H9 (cell line): ENCODE measurements at regions not wholly inside any gene's neighbourhood (a gene's known extent, or its start where the extent isn't known, plus 50 kb on each side); places are given as distances from the start of the nearest gene placed in this dataset.

ENCODE experiments used
- DNase-seq: peaks from one replicate; pipeline ENCODE4 v3.0.0-alpha.2; 2017
- H2AFZ ChIP-seq: one replicate; pipeline ENCODE4 v1.6.1; 2013; ENCODE audit warnings: mild to moderate bottlenecking, low read length, control low read depth, moderate library complexity
- H2AK5ac ChIP-seq: 2 replicates; pipeline ENCODE4 v1.6.1; 2013; ENCODE audit warnings: low read length, control low read depth, mixed read lengths; ENCODE audit not compliant: insufficient read length
- H2BK120ac ChIP-seq: one replicate; pipeline ENCODE4 v1.6.1; 2013; ENCODE audit warnings: low read depth, mild to moderate bottlenecking, low read length, control low read depth, inconsistent platforms; ENCODE audit not compliant: poor library complexity, severe bottlenecking
- H2BK12ac ChIP-seq: 2 replicates; pipeline ENCODE4 v1.6.1; 2013; ENCODE audit warnings: low read length, control low read depth, mixed read lengths, low read depth; ENCODE audit not compliant: insufficient read length
- H2BK15ac ChIP-seq: 2 replicates; pipeline ENCODE4 v1.6.1; 2013; ENCODE audit warnings: low read depth, low read length, control low read depth
- H2BK20ac ChIP-seq: one replicate; pipeline ENCODE4 v1.6.1; 2013; ENCODE audit warnings: low read depth, mild to moderate bottlenecking, low read length, control low read depth, inconsistent platforms; ENCODE audit not compliant: poor library complexity, severe bottlenecking
- H2BK5ac ChIP-seq: 2 replicates; pipeline ENCODE4 v1.6.1; 2013; ENCODE audit warnings: low read length, control low read depth, mixed read lengths; ENCODE audit not compliant: insufficient read length
- H3K14ac ChIP-seq: 2 replicates; pipeline ENCODE4 v1.6.1; 2013; ENCODE audit warnings: low read length, control low read depth; ENCODE audit not compliant: insufficient read depth
- H3K18ac ChIP-seq: 2 replicates; pipeline ENCODE4 v1.6.1; 2013; ENCODE audit warnings: low read depth, mild to moderate bottlenecking, mixed read lengths, low read length, control low read depth; ENCODE audit not compliant: insufficient read length
- H3K23ac ChIP-seq: 2 replicates; pipeline ENCODE4 v1.6.1; 2013; ENCODE audit warnings: low read length, control low read depth, mixed read lengths, low read depth; ENCODE audit not compliant: insufficient read length
- H3K23me2 ChIP-seq: 2 replicates; pipeline ENCODE4 v1.6.1; 2013; ENCODE audit warnings: low read depth, mild to moderate bottlenecking, mixed read lengths, low read length, control low read depth; ENCODE audit not compliant: insufficient read length, poor library complexity, severe bottlenecking
- H3K27ac ChIP-seq: 2 replicates; pipeline ENCODE4 v1.5.1; 2013; ENCODE audit warnings: low read length, control low read depth, mixed read lengths, low read depth; ENCODE audit not compliant: insufficient read length
- H3K27me3 ChIP-seq: 2 replicates; pipeline ENCODE4 v1.6.1; 2013; ENCODE audit warnings: low read length, control low read depth, inconsistent platforms; ENCODE audit not compliant: insufficient read depth
- H3K4ac ChIP-seq: 2 replicates; pipeline ENCODE4 v1.6.1; 2013; ENCODE audit warnings: low read depth, mild to moderate bottlenecking, control low read depth, inconsistent platforms, low read length, moderate library complexity
- H3K4me1 ChIP-seq: 2 replicates; pipeline ENCODE4 v1.6.1; 2013; ENCODE audit warnings: low read length, control low read depth, inconsistent platforms; ENCODE audit not compliant: insufficient read depth
- H3K4me2 ChIP-seq: 2 replicates; pipeline ENCODE4 v1.6.1; 2013; ENCODE audit warnings: low read length, control low read depth, mixed read lengths; ENCODE audit not compliant: insufficient read length, insufficient read depth
- H3K56ac ChIP-seq: 2 replicates; pipeline ENCODE4 v1.6.1; 2013; ENCODE audit warnings: low read depth, mild to moderate bottlenecking, mixed read lengths, low read length, control low read depth; ENCODE audit not compliant: insufficient read length
- H3K79me1 ChIP-seq: 2 replicates; pipeline ENCODE4 v1.6.1; 2013; ENCODE audit warnings: low read depth, mild to moderate bottlenecking, moderate library complexity, low read length, control low read depth, inconsistent platforms; ENCODE audit not compliant: insufficient read depth, poor library complexity, severe bottlenecking
- H3K79me2 ChIP-seq: 2 replicates; pipeline ENCODE4 v1.6.1; 2013; ENCODE audit warnings: low read length, control low read depth, inconsistent platforms; ENCODE audit not compliant: insufficient read depth
- H3K9ac ChIP-seq: 2 replicates; pipeline ENCODE4 v1.6.1; 2013; ENCODE audit warnings: low read length, control low read depth, mixed read lengths; ENCODE audit not compliant: insufficient read length; ENCODE audit errors: extremely low read depth
- H3K9me3 ChIP-seq: one replicate; pipeline ENCODE4 v1.6.1; 2013; ENCODE audit warnings: low read depth, low read length, inconsistent platforms; ENCODE audit not compliant: control insufficient read depth
- H3T11ph ChIP-seq: one replicate; pipeline ENCODE4 v1.6.1; 2013; ENCODE audit warnings: mild to moderate bottlenecking, low read length, control low read depth, inconsistent platforms
- H4K20me1 ChIP-seq: one replicate; pipeline ENCODE4 v1.6.1; 2013; ENCODE audit not compliant: control insufficient read depth, insufficient read length, insufficient read depth
- H4K5ac ChIP-seq: 2 replicates; pipeline ENCODE4 v1.6.1; 2013; ENCODE audit warnings: low read depth, mild to moderate bottlenecking, mixed read lengths, low read length, control low read depth; ENCODE audit not compliant: insufficient read length
- H4K8ac ChIP-seq: replicated peaks from 2 replicates; pipeline ENCODE4 v1.6.1; 2013; ENCODE audit warnings: low read length, control low read depth, mixed read lengths, low read depth; ENCODE audit not compliant: insufficient read length
- H4K91ac ChIP-seq: 2 replicates; pipeline ENCODE4 v1.6.1; 2013; ENCODE audit warnings: low read depth, mild to moderate bottlenecking, moderate library complexity, mixed read lengths, low read length, control low read depth; ENCODE audit not compliant: insufficient read length
- H3K27ac Mint-ChIP-seq, 3 experiments: 2 replicates in 2 of 3; 3 replicates in 1 of 3; pipeline ENCODE4 v1.8.0; 2020 to 2021; ENCODE audit warnings: mixed read lengths in 3 of 3, mild to moderate bottlenecking in 1 of 3, moderate library complexity in 1 of 3
- H3K27me3 Mint-ChIP-seq: 2 replicates; pipeline ENCODE4 v1.8.0; 2021; ENCODE audit warnings: low read depth, mild to moderate bottlenecking, moderate library complexity, mixed read lengths
- H3K36me3 Mint-ChIP-seq, 3 experiments: 2 replicates in 2 of 3; 3 replicates in 1 of 3; pipeline ENCODE4 v1.8.0; 2020 to 2021; ENCODE audit warnings: low read depth in 3 of 3, mixed read lengths in 3 of 3; ENCODE audit not compliant: insufficient read depth in 1 of 3
- H3K4me1 Mint-ChIP-seq, 2 experiments: 2 replicates each; pipeline ENCODE4 v1.8.0; 2020; ENCODE audit warnings: mixed read lengths in 2 of 2
- H3K4me3 Mint-ChIP-seq, 2 experiments: 2 replicates in 1 of 2; 3 replicates in 1 of 2; pipeline ENCODE4 v1.8.0; 2020 to 2021; ENCODE audit warnings: mild to moderate bottlenecking in 2 of 2, mixed read lengths in 2 of 2, moderate library complexity in 1 of 2
- H3K9me3 Mint-ChIP-seq, 2 experiments: 2 replicates in 1 of 2; 3 replicates in 1 of 2; pipeline ENCODE4 v1.8.0; 2020; ENCODE audit warnings: mild to moderate bottlenecking in 2 of 2, mixed read lengths in 2 of 2, moderate library complexity in 1 of 2
- CTCF ChIP-seq: fragments of 200-600 bp; sonication (generic); conservative IDR thresholded peaks from 3 replicates; pipeline ENCODE4 v1.8.0; 2021; ENCODE audit warnings: antibody characterized with exemption, mild to moderate bottlenecking
- WGBS: extraction: QIAGEN DNeasy Blood & Tissue Kit; methylation state at CpG from one replicate; pipeline ENCODE4 v1.1.7; 2013; ENCODE audit warnings: missing lambda C conversion rate, low lambda C conversion rate, mixed read lengths; ENCODE audit not compliant: insufficient read length; ENCODE audit errors: extremely low coverage; 5-methylcytosine and 5-hydroxymethylcytosine counted together

GRCh38 chr20:40017765-40018164, 671.3 kb downstream of the MAFB start:
- H2AK5ac ChIP-seq = no peak overlapping the region
- H4K91ac ChIP-seq = no peak overlapping the region
- no peak overlapping the region for H3K56ac ChIP-seq
- no peaks in the 10 kb centered on the region for H3K27me3 ChIP-seq
- no peaks in the 10 kb centered on the region for H3K79me2 ChIP-seq
- H2AFZ ChIP-seq = no peak overlapping the region
- WGBS = no CpG with 5 or more reads among the region's 1 CpG
- no peak overlapping the region for H3K18ac ChIP-seq
- no peak overlapping the region for H3K14ac ChIP-seq
- no peak overlapping the region for H4K8ac ChIP-seq
- H2BK120ac ChIP-seq = no peak overlapping the region
- H3K36me3 Mint-ChIP-seq = no peaks in the 10 kb centered on the region
- H3K4me1 Mint-ChIP-seq = no peaks in the 10 kb centered on the region
- H2BK15ac ChIP-seq = no peak overlapping the region
- no peak overlapping the region for H3T11ph ChIP-seq
- H3K4me1 ChIP-seq = no peaks in the 10 kb centered on the region
- no peak overlapping the region for H3K4me3 Mint-ChIP-seq
- DNase-seq = no peak
- no peaks in the 10 kb centered on the region for H3K79me1 ChIP-seq
- H3K9me3 Mint-ChIP-seq = no peaks in the 10 kb centered on the region; a peak in 1 of 5 replicates
- no peak overlapping the region for H3K9ac ChIP-seq
- no peak overlapping the region for H2BK12ac ChIP-seq
- no peak overlapping the region for H3K4me2 ChIP-seq
- H3K23me2 ChIP-seq = no peaks in the 10 kb centered on the region
- no peak overlapping the region for H3K27ac ChIP-seq
- TF ChIP-seq CTCF = no peak
- no peaks in the 10 kb centered on the region for H4K20me1 ChIP-seq
- no peak overlapping the region for H3K4ac ChIP-seq
- no peak overlapping the region for H4K5ac ChIP-seq
- H2BK20ac ChIP-seq = no peak overlapping the region
- no peak overlapping the region for H3K27ac Mint-ChIP-seq
- H2BK5ac ChIP-seq = no peak overlapping the region
- no peak overlapping the region for H3K23ac ChIP-seq
- no peaks in the 10 kb centered on the region for H3K27me3 Mint-ChIP-seq
- H3K9me3 ChIP-seq = no peaks in the 10 kb centered on the region
